ENCODE measurements at regions not wholly inside any gene's neighbourhood (a gene's known extent, or its start where the extent isn't known, plus 50 kb on each side); places are given as distances from the start of the nearest gene placed in this dataset.

DNA sequence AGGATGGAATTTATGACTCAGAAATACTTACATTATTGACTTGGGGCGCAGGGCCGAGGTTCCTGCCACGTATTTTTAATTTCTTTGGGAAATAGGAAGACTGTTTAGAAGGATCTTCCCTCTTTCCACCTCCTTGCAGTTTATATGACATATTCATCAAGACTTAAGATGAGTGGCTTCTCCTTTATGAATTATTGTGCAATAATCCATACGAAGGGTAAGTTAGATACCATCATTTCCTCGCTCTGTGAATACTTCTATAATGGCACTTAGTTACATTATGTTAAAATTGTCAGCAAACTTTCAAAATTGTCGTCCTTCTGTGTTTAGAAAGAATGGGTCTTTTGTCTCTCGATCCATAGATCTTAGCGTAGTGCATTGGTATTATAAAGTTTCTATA is 328.8 kb upstream of the UBE2E3 start:
- dilution Hi-C loops (cut with HindIII; ENCODE audit: low sequenced_read_pairs, unreplicated experiment), result no loop called here
- no peak overlapping the region for H3K27ac ChIP-seq (ENCODE audit: insufficient read depth, low read length)

More for the DNA sequence above, 328.8 kb upstream of the UBE2E3 start:
- no peak overlapping the region for H2AK9ac ChIP-seq (replicated peaks; ENCODE audit: low read depth, low read length, poor library complexity)
- no peak overlapping the region for H2BK5ac ChIP-seq (ENCODE audit: low read depth, low read length, poor library complexity, severe bottlenecking)
- no peak overlapping the region for H2BK120ac ChIP-seq (ENCODE audit: low read depth, low read length)
- no peak overlapping the region for H3K18ac ChIP-seq (ENCODE audit: low read depth, low read length)
- H3K4me2 ChIP-seq (ENCODE audit: low read depth, low read length), result no peak overlapping the region
- no peak overlapping the region for H3K4ac ChIP-seq (ENCODE audit: low read depth, low read length)
- no peaks in the 10 kb centered on the region for H3K9me3 ChIP-seq (ENCODE audit: control insufficient read depth, insufficient read depth, low read length)
- DNase-seq, result no peak
- no peak overlapping the region for H3K56ac ChIP-seq (ENCODE audit: extremely low read depth, insufficient read depth, low read length)
- intact Hi-C loops (cut with micrococcal nuclease) (no loop called here), in situ Hi-C loops (cut with MboI; ENCODE audit: low sequenced_read_pairs) (no loop called here)
- no peak overlapping the region for H2AFZ ChIP-seq (replicated peaks; ENCODE audit: low read length, poor library complexity)
- H3K79me1 ChIP-seq (ENCODE audit: low read depth in 1 of 2, low read length in 2 of 2), result no peaks in the 10 kb centered on the region
- no peak overlapping the region for H4K91ac ChIP-seq (ENCODE audit: insufficient read depth, low read depth, low read length)
- H3K27me3 ChIP-seq (ENCODE audit: control insufficient read depth, insufficient read depth, low read length), result no peaks in the 10 kb centered on the region
- no peak overlapping the region for H3K14ac ChIP-seq (replicated peaks; ENCODE audit: low read depth, low read length)
- H4K8ac ChIP-seq (ENCODE audit: low read depth in 2 of 2, low read length in 2 of 2), result no peak overlapping the region
- H2BK20ac ChIP-seq (ENCODE audit: low read depth, low read length), result no peak overlapping the region
- H3K9me1 ChIP-seq (ENCODE audit: insufficient read depth, low read length), result no peaks in the 10 kb centered on the region; the same call in 1 of the 2 replicates
- peaks cover 3% of the 10 kb centered on the region for H3K4me1 ChIP-seq (ENCODE audit: control insufficient read depth, insufficient read depth, low read length)
- no peak for TF ChIP-seq POLR2A (IDR thresholded peaks at IDR 0.05; ENCODE audit: low read depth, low read length)
- TF ChIP-seq CEBPB (IDR thresholded peaks at IDR 0.05; ENCODE audit: low read depth, low read length), result peak; percentile 90
- H2BK15ac ChIP-seq (ENCODE audit: low read depth, low read length), result no peak overlapping the region
- no peak overlapping the region for H3K4me3 ChIP-seq (ENCODE audit: insufficient read depth, low read depth, low read length)
- no peak for ATAC-seq (ENCODE audit: low read depth)
- H2AK5ac ChIP-seq (ENCODE audit: low read depth, low read length), result no peak overlapping the region
- POLR2A ChIA-PET (ENCODE audit: unreplicated experiment), result no interaction called here
- H4K5ac ChIP-seq (ENCODE audit: low read depth, low read length), result no peak overlapping the region
- H3K9ac ChIP-seq (ENCODE audit: low read depth, low read length), result no peak overlapping the region
- BruUV-seq (replicated peaks), result no TSS peak
- no peak overlapping the region for H3K23ac ChIP-seq (ENCODE audit: low read depth, low read length)
- no peaks in the 10 kb centered on the region for H4K20me1 ChIP-seq (ENCODE audit: insufficient read depth, low read length)
- H3K36me3 ChIP-seq (ENCODE audit: control insufficient read depth, insufficient read depth, low read length), result no peaks in the 10 kb centered on the region
- CTCF ChIA-PET, result interaction anchor here (0.6 kb wide), 1 partner anchor 221 kb away, joined by 3 read pairs; no protein-coding TSS in a partner anchor
- WGBS, 2 experiments (ENCODE audit: extremely low coverage in 2 of 2, insufficient read length in 1 of 2), result no CpG with 5 or more reads among the region's 8 CpGs
